ENCODE measurements at regions not wholly inside any gene's neighbourhood (a gene's known extent, or its start where the extent isn't known, plus 50 kb on each side); places are given as distances from the start of the nearest gene placed in this dataset.

GRCh38 chr15:66927201-66928077, 138.0 kb upstream of the SMAD3 start:
- no peak for TF ChIP-seq EZH2 (IDR thresholded peaks at IDR 0.05; ENCODE audit: borderline replicate concordance, low read length)
- TF ChIP-seq, protein P1, sequence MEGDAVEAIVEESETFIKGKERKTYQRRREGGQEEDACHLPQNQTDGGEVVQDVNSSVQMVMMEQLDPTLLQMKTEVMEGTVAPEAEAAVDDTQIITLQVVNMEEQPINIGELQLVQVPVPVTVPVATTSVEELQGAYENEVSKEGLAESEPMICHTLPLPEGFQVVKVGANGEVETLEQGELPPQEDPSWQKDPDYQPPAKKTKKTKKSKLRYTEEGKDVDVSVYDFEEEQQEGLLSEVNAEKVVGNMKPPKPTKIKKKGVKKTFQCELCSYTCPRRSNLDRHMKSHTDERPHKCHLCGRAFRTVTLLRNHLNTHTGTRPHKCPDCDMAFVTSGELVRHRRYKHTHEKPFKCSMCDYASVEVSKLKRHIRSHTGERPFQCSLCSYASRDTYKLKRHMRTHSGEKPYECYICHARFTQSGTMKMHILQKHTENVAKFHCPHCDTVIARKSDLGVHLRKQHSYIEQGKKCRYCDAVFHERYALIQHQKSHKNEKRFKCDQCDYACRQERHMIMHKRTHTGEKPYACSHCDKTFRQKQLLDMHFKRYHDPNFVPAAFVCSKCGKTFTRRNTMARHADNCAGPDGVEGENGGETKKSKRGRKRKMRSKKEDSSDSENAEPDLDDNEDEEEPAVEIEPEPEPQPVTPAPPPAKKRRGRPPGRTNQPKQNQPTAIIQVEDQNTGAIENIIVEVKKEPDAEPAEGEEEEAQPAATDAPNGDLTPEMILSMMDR (IDR thresholded peaks at IDR 0.05; ENCODE audit: low read length), result no peak
